NCI-H345 (cell line): ENCODE measurements at regions not wholly inside any gene's neighbourhood (a gene's known extent, or its start where the extent isn't known, plus 50 kb on each side); places are given as distances from the start of the nearest gene placed in this dataset.
"Not testable (repeated sequence)": the region's sequence is repeated elsewhere in the genome, so short reads cannot be mapped to it uniquely, and the experiment has no call there.

Experiments used
- DNase-seq: peaks from one replicate; lab custom pipeline; 2025; lab: John Stamatoyannopoulos, UW

GRCh38 chr14:101634850-101635748, 73.8 kb downstream of the DIO3 start:
- DNase-seq, result no peak

GRCh38 chr14:101635749-101636560, 74.7 kb downstream of the DIO3 start:
- DNase-seq, result no peak

- no peak for DNase-seq
Measured at GRCh38 chr14:101639241-101639833, 78.0 kb downstream of the DIO3 start.

- DNase-seq, result no peak
Measured at GRCh38 chr14:101643651-101644050, 82.4 kb downstream of the DIO3 start.

GRCh38 chr14:101654051-101654450, 92.8 kb downstream of the DIO3 start:
- no peak for DNase-seq

- no peak for DNase-seq
Measured at GRCh38 chr14:101657372-101657771, 96.1 kb downstream of the DIO3 start.

GRCh38 chr14:101665478-101666078, 95.9 kb upstream of the PPP2R5C start:
- peak; percentile 32 for DNase-seq

- DNase-seq, result no peak
Measured at GRCh38 chr14:101666264-101666663, 95.2 kb upstream of the PPP2R5C start.

GRCh38 chr14:101669629-101670028, 91.9 kb upstream of the PPP2R5C start:
- no peak for DNase-seq

GRCh38 chr14:101673873-101674272, 87.6 kb upstream of the PPP2R5C start:
- no peak for DNase-seq

GRCh38 chr14:101675835-101676234, 85.7 kb upstream of the PPP2R5C start:
- not testable (repeated sequence) for DNase-seq

GRCh38 chr14:101677912-101678327, 83.6 kb upstream of the PPP2R5C start:
- not testable (repeated sequence) for DNase-seq

- DNase-seq, result no peak
Measured at GRCh38 chr14:101681795-101682194, 79.7 kb upstream of the PPP2R5C start.

GRCh38 chr14:101683365-101683764, 78.1 kb upstream of the PPP2R5C start:
- DNase-seq, result no peak

GRCh38 chr14:101687756-101688546, 73.6 kb upstream of the PPP2R5C start:
- DNase-seq, result no peak

GRCh38 chr14:101689039-101689501, 72.4 kb upstream of the PPP2R5C start:
- no peak for DNase-seq

- not testable (repeated sequence) for DNase-seq
Measured at GRCh38 chr14:101689966-101690365, 71.5 kb upstream of the PPP2R5C start.

- DNase-seq, result no peak
Measured at GRCh38 chr14:101695659-101696058, 65.8 kb upstream of the PPP2R5C start.

- DNase-seq, result no peak
Measured at GRCh38 chr14:101704140-101704539, 57.4 kb upstream of the PPP2R5C start.

GRCh38 chr14:101705733-101706508, 55.6 kb upstream of the PPP2R5C start:
- peak; percentile 28 for DNase-seq
